Stomach smooth muscle (tissue), 2 donors: ENCODE measurements at regions not wholly inside any gene's neighbourhood (a gene's known extent, or its start where the extent isn't known, plus 50 kb on each side); places are given as distances from the start of the nearest gene placed in this dataset.

Experiments used
- H3K27ac ChIP-seq: one replicate; pipeline ENCODE4 v1.7.0; 2013; ENCODE audit warnings: mild to moderate bottlenecking, low read length, inconsistent platforms
- H3K27me3 ChIP-seq, 2 donors: one replicate each; pipeline ENCODE4 v1.7.0; 2013; ENCODE audit warnings: low read length in 2 of 2; ENCODE audit not compliant: insufficient read depth in 2 of 2, control insufficient read depth in 1 of 2
- H3K36me3 ChIP-seq, 2 donors: one replicate each; pipeline ENCODE4 v1.7.0; 2013; ENCODE audit warnings: low read length in 2 of 2; ENCODE audit not compliant: control insufficient read depth in 2 of 2, insufficient read depth in 2 of 2
- H3K4me1 ChIP-seq: one replicate; pipeline ENCODE4 v1.7.0; 2013; ENCODE audit warnings: low read length; ENCODE audit not compliant: control insufficient read depth, insufficient read depth
- H3K4me3 ChIP-seq, 2 donors: one replicate each; pipeline ENCODE4 v1.7.0; 2013; ENCODE audit warnings: low read length in 2 of 2
- H3K9ac ChIP-seq, 2 donors: one replicate each; pipeline ENCODE4 v1.7.0; 2013; ENCODE audit warnings: low read length in 2 of 2, mild to moderate bottlenecking in 1 of 2
- H3K9me3 ChIP-seq, 2 donors: one replicate each; pipeline ENCODE4 v1.7.0; 2013; ENCODE audit warnings: low read length in 2 of 2; ENCODE audit not compliant: control insufficient read depth in 2 of 2
- donor health status: healthy.
- donor health status: Pancreatic carcinoma.

DNA sequence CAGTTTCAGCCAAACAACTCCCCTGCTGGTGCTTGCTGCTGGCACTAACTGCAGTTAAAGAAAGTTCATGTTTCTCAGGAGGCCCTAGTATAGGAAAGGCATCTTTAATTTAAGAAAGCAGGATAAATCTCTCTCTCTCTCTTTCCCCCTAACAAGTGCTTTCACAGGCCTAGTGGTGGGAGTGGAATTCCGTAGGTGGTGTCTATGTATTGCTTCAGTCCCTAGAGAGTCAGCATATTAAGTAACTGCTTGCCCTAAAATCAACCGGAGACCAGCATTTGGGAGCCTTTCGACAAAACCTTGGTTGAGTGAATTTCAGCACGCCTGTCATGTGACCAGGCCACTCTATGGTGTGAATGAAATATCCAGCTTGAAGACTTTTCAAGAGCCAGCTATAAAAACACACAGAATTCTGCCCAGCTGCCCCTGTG is 169.2 kb upstream of the TGFBR2 start:
- Histone ChIP-seq H3K9ac (peak overlapping the region in 1 of 2 donors; percentile 13), H3K36me3 (no peaks in the 10 kb centered on the region), H3K27me3 (no peaks in the 10 kb centered on the region), H3K4me3 (no peak overlapping the region), H3K9me3 (no peaks in the 10 kb centered on the region), H3K27ac (peak overlapping the region; percentile 64), H3K4me1 (peaks cover 13% of the 10 kb centered on the region)

DNA sequence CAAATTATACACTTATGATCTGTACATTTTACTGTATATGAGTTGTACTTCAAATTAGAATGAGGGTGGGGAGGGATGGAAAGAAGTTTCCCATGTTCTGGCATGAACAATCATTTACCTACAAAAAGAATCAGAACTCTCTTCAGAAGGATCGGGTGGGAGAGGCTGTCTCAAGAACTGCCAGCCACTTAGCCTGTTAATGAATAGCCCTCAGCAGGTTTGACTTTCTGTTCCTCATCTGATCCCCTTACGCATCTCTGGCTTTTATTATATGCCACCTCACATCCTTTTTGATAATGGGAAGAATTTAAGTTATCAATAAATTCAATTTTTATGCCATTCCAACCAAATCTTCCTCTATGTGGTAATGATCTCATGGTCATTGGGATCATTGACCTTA is 168.3 kb upstream of the TGFBR2 start:
- Histone ChIP-seq H3K9me3 (no peaks in the 10 kb centered on the region), H3K27me3 (no peaks in the 10 kb centered on the region), H3K4me1 (peaks cover 13% of the 10 kb centered on the region), H3K27ac (no peak overlapping the region), H3K9ac (no peak overlapping the region), H3K4me3 (no peak overlapping the region), H3K36me3 (no peaks in the 10 kb centered on the region)

DNA sequence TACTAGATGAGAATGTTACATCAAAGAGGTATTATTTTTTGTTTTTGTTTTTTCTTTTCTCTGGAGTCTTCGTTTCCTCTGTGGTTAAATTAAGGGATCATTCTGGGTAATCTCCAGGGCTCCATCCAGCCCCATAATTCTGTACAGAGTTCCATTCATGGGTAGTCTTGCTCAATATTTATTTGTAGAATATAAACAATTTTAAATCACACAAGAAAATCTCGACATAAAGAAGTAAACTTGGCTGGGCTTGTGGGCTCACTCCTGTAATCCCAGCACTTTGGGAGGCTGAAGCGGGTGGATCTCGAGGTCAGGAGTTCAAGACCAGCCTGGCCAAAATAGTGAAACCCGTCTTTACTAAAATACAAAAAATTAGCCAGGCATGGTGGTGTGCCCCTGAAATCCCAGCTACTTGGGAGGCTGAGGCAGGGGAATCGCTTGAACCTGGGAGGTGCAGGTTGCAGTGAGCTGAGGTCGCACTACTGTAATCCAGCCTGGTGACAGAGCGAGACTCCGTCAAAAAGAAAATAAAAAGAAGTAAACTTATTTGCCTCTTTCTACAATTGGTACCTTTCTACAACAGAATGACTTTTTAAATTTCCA is 166.8 kb upstream of the TGFBR2 start:
- Histone ChIP-seq H3K9ac (no peak overlapping the region), H3K27ac (peak overlapping the region; percentile 75), H3K9me3 (no peaks in the 10 kb centered on the region), H3K36me3 (no peaks in the 10 kb centered on the region), H3K27me3 (no peaks in the 10 kb centered on the region), H3K4me3 (no peak overlapping the region), H3K4me1 (peaks cover 15% of the 10 kb centered on the region)

DNA sequence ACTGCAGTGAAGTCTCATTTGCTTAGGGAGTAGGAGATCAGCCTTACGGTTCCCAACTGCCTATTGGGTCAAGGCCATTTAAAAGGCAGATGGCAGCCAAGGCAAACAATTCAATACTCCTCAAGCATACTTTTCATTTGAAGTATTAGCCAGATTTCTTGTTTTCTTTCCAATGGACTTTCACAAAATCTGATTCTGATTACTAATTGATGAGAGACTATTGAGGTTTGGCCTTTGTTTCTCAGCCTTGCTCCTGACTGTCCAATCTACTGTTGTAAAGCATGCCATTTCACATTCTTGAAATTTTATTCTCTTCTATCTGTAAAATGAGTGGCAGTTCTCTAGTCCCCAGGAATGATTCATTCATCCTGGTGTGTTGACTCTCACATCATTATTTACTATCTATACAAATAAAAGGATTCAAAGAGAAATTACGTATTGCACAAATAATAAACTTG is 166.2 kb upstream of the TGFBR2 start:
- no peaks in the 10 kb centered on the region for H3K36me3 ChIP-seq
- H3K4me3 ChIP-seq: no peak overlapping the region
- no peaks in the 10 kb centered on the region for H3K27me3 ChIP-seq
- H3K9ac ChIP-seq: no peak overlapping the region
- no peaks in the 10 kb centered on the region for H3K9me3 ChIP-seq
- peak overlapping the region; percentile 75 for H3K27ac ChIP-seq
- peaks cover 19% of the 10 kb centered on the region for H3K4me1 ChIP-seq

DNA sequence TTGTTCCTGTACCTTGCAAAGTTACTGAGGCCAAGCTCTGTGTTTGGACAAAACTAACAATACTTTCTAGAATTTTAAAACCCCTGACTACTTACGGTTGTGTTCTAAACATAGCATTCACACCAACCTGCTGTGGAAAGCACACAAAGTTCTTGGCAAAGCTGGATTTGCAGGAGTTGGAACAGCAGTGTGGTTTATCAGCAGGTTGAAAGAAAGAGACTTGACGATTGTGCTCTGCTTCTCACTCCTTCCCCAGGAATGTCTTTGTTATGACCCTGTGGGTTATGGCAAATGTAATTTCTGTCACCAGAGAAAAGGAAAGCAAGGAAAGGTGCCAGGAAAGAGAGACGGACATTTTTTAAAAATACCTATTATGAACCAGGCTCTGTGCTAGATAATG is 165.5 kb upstream of the TGFBR2 start:
- H3K27ac ChIP-seq: peak overlapping the region; percentile 75
- no peaks in the 10 kb centered on the region for H3K9me3 ChIP-seq
- H3K27me3 ChIP-seq: no peaks in the 10 kb centered on the region
- peak overlapping the region in 1 of 2 donors; percentile 38 for H3K9ac ChIP-seq
- no peaks in the 10 kb centered on the region for H3K36me3 ChIP-seq
- peak overlapping the region; percentile 36 to 41 for H3K4me3 ChIP-seq
- H3K4me1 ChIP-seq: peaks cover 19% of the 10 kb centered on the region

DNA sequence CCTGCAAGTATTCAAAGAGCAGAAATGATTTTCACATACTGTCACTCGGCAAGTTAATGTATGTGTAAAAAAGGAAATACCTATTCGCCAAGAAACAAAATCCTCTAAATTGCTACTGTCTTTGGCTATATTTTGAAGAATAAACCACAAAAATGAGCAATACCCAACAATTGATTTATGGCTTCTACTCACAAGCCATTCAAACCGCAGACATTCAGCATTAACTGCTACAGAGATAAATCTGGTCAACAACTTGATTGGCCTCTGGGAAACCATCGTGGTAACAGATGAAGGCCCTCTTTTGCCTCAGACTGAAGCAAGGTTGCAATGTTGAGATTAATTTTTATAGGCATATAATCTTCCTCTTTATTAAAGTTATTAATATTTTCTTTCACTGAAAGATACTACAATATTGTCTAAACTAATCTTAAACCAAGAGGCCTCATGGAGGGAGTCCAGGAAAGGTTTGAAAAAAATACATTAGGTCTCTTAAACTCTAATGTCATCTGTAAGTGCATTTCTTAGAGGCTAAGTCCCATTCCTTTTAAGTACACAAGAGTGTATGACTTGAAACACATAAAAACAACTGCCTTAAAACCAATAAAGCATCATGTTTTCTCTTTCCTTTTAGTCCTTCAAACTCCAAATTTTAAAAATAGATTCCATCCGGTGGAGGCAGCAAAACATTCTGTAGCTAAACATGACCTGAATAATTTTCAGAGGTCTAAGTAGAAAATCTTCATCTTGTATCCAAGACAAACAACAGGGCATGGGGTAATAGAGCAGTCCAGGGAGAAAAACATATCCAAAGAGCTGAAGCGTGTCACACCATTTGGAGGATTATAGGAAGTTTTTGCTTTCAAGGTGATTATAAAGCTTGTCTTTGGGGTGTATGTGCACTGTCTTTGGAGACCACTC is 162.4 kb upstream of the TGFBR2 start:
- H3K27me3 ChIP-seq: no peaks in the 10 kb centered on the region
- no peak overlapping the region for H3K27ac ChIP-seq
- no peak overlapping the region for H3K4me3 ChIP-seq
- peaks cover 6% of the 10 kb centered on the region for H3K4me1 ChIP-seq
- no peaks in the 10 kb centered on the region for H3K9me3 ChIP-seq
- H3K9ac ChIP-seq: no peak overlapping the region
- no peaks in the 10 kb centered on the region for H3K36me3 ChIP-seq

DNA sequence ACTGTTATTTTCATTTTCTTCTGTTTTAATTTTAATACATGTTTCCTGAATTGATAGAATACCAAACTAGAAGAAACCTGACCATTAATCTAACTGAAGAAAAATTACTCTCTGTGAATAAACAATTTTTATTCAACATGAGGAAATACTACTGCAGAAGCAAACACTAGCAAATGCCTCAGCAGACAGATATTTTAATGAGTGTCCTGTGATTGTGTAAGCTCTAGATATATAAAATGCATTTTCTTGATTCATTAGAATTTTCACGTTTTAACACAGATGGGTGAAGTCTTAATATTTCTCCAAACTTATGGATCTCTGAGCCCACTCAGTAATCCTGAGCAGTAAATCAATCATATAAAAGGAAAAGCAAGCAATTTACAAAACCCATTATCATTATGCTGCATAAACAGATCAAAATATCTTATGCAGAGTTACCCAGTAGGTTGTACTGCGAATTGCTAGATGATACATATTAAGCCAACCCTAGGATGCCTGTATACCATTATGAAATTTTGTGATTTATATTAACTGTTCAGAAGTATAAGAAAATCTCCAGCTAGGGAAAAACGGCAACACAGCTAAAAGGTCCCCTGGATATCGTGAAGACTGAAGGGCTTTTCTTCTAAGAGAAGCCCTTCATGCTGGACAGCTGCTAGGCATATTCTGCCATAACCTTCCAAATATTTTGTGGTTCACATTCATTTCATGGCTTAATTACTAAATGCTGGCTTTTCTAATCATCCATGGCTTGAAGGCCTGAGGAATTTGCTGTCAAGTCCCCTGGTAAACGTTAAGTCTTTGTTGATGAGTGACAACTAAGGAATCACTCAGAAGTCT is 157.7 kb upstream of the TGFBR2 start:
- no peaks in the 10 kb centered on the region for H3K27me3 ChIP-seq
- no peaks in the 10 kb centered on the region for H3K36me3 ChIP-seq
- no peak overlapping the region for H3K4me3 ChIP-seq
- H3K4me1 ChIP-seq: peaks cover 6% of the 10 kb centered on the region
- H3K27ac ChIP-seq: no peak overlapping the region
- no peaks in the 10 kb centered on the region for H3K9me3 ChIP-seq
- no peak overlapping the region for H3K9ac ChIP-seq

DNA sequence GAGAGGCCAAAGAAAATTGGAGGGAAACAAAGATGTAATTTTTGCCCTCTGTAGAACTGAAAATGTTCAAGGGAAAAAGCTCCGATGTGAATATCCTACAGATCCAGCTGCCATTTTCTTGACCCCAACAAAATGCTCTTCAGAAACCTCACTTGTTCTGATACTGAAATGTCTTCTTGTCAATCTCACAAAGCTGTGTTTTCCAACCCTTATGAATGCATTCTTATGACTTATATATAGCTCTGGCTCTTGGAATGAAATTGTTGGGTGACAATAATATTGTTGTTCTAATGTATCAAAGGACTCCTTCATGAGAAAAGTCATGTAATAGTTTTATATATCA is 157.1 kb upstream of the TGFBR2 start:
- H3K27me3 ChIP-seq: no peaks in the 10 kb centered on the region
- no peaks in the 10 kb centered on the region for H3K9me3 ChIP-seq
- H3K4me3 ChIP-seq: no peak overlapping the region
- H3K27ac ChIP-seq: no peak overlapping the region
- no peak overlapping the region for H3K9ac ChIP-seq
- H3K36me3 ChIP-seq: no peaks in the 10 kb centered on the region
- H3K4me1 ChIP-seq: peaks cover 6% of the 10 kb centered on the region

DNA sequence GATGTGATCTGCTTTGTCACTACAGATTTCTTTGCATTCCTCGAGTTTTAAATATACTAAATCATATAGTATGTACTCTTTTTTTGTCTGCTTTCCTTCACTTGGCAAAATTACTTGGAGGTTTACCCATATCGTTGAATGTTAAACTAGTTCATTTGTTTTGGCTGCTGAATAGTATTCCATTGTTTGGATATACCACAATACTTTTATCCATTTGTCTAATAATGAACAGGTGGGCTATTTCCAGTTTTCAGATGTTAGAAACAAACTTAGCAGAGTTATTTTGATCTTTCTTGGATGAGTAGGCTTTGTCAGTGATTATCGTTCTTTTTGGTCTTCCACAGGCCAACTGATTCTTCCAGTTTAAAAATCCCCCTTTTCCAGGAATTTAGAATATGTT is 154.0 kb upstream of the TGFBR2 start:
- no peaks in the 10 kb centered on the region for H3K4me1 ChIP-seq
- H3K9me3 ChIP-seq: no peaks in the 10 kb centered on the region
- no peak overlapping the region for H3K9ac ChIP-seq
- H3K4me3 ChIP-seq: no peak overlapping the region
- H3K27me3 ChIP-seq: no peaks in the 10 kb centered on the region
- H3K27ac ChIP-seq: no peak overlapping the region
- no peaks in the 10 kb centered on the region for H3K36me3 ChIP-seq

DNA sequence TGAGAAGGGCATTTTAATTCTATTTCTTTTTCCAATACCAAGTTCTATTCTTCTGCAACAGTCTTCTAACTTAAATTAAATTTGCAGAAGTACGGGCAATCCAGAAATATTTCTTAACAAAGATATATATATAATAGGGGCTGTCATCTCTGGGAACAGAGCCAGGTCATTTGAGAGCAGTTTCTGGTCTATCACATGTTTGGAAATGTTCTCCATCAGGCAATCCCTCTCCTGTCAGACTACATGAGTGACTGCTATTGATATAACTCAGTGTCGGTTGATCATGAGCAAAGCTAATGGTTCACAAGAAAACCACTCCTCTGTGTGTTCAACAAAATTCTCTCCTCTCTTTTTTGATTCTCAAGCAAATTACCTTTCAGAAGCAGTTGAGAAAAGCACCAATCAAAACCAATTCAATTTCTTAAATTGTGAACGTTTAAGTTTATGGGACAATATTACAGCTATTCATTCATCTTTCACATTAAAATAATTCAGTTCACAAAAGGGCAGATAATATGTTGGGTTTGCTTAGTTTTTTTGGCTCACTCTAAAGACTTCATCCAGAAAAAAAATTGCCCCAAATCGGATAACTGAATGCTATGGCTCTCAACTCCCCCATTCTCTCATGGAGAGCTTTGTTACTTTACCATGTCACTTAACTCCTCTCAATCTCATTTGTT is 152.9 kb upstream of the TGFBR2 start:
- Histone ChIP-seq H3K4me1 (no peaks in the 10 kb centered on the region), H3K9ac (no peak overlapping the region), H3K27me3 (no peaks in the 10 kb centered on the region), H3K9me3 (no peaks in the 10 kb centered on the region), H3K4me3 (no peak overlapping the region), H3K36me3 (no peaks in the 10 kb centered on the region), H3K27ac (no peak overlapping the region)
